M059J (cell line): ENCODE measurements at regions not wholly inside any gene's neighbourhood (a gene's known extent, or its start where the extent isn't known, plus 50 kb on each side); places are given as distances from the start of the nearest gene placed in this dataset.
A peak's percentile ranks its signal among the peaks of the same experiment; 100 is the strongest.
"Not testable (repeated sequence)": the region's sequence is repeated elsewhere in the genome, so short reads cannot be mapped to it uniquely, and the experiment has no call there.

Experiments
- DNase-seq: peaks from one replicate; pipeline ENCODE4 v3.0.0-alpha.2; 2012; ENCODE audit warnings: low read depth

- DNase-seq: not testable (repeated sequence)
Observed at GRCh38 chr7:97928844-97929243, 56.6 kb upstream of the ASNS start.

- DNase-seq: peak; percentile 10
Observed at GRCh38 chr7:97927790-97928748, 55.9 kb upstream of the ASNS start.
